ENCODE measurements at regions not wholly inside any gene's neighbourhood (a gene's known extent, or its start where the extent isn't known, plus 50 kb on each side); places are given as distances from the start of the nearest gene placed in this dataset.

DNA sequence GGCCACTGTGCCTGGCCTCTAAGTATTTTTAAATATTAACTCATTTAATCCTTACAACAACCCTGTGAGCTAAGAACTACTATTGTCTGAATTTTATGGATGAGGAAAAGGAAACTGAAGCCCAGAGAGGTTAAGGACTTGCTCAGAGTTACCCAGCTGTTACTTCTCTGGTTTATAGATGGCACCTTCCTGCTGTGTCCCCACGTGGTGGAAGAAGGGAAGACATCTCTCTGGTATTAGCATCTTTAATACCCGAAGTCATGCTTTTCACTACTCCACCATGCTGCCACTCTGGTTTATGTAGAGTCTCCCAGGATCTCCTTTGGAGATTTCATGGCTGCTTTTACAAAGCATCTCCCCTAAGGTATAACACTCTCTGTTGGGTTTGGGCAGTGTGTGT is 105.5 kb upstream of the MKLN1 start:
- Mint-ChIP-seq H3K9me3 (peaks cover 3% of the 10 kb centered on the region), H3K4me1 (ENCODE audit: low read depth) (peaks cover 6% of the 10 kb centered on the region), H3K4me3 (no peak overlapping the region), H3K27me3 (no peaks in the 10 kb centered on the region), H3K27ac (no peak overlapping the region), H3K36me3 (ENCODE audit: low read depth) (no peaks in the 10 kb centered on the region)
- H3K4me3 ChIP-seq (ENCODE audit: low read length), result no peak overlapping the region
- ATAC-seq (ENCODE audit: poor library complexity), result no peak
- DNase-seq, result no peak
- TF ChIP-seq, protein P1, sequence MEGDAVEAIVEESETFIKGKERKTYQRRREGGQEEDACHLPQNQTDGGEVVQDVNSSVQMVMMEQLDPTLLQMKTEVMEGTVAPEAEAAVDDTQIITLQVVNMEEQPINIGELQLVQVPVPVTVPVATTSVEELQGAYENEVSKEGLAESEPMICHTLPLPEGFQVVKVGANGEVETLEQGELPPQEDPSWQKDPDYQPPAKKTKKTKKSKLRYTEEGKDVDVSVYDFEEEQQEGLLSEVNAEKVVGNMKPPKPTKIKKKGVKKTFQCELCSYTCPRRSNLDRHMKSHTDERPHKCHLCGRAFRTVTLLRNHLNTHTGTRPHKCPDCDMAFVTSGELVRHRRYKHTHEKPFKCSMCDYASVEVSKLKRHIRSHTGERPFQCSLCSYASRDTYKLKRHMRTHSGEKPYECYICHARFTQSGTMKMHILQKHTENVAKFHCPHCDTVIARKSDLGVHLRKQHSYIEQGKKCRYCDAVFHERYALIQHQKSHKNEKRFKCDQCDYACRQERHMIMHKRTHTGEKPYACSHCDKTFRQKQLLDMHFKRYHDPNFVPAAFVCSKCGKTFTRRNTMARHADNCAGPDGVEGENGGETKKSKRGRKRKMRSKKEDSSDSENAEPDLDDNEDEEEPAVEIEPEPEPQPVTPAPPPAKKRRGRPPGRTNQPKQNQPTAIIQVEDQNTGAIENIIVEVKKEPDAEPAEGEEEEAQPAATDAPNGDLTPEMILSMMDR (IDR thresholded peaks at IDR 0.05), result no peak
- ChIA-PET CTCF (interaction anchor here (0.6 kb wide), 1 partner anchor 79 kb away, joined by 5 read pairs; no protein-coding TSS in a partner anchor), POLR2A (no interaction called here)
- H3K9me3 ChIP-seq (ENCODE audit: control insufficient read depth in 1 of 2, insufficient read depth in 1 of 2, low read length in 2 of 2), result no peaks in the 10 kb centered on the region
- no peaks in the 10 kb centered on the region for H3K4me1 ChIP-seq (ENCODE audit: insufficient read depth, low read length)
- intact Hi-C loops (cut with DNase I, micrococcal nuclease), result no loop called here
- no peak overlapping the region for H3K27ac ChIP-seq (ENCODE audit: low read depth in 1 of 2, low read length in 2 of 2)
- H3K36me3 ChIP-seq (ENCODE audit: insufficient read depth, low read length), result no peaks in the 10 kb centered on the region
- no peaks in the 10 kb centered on the region for H3K27me3 ChIP-seq (ENCODE audit: control insufficient read depth in 1 of 2, insufficient read depth in 2 of 2, low read length in 2 of 2)

DNA sequence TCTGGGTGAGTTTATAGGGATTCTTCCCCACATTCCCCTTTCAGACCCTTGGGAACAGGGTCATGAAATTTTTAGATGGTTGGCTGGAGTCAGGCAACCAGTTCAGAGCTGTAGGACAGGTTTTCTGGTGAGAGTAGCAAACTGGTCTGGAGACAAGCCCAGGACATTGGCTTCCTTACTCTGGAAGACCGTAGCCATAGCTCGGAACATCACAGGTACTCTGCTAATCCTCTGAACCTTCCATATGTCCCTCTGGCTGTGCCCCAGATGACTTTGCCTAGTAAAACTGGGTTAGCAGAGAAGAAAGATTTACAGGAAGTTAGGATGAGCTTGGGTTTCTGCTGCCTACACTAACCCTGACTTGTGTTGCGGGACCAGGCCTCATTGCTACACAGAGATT is 104.5 kb upstream of the MKLN1 start:
- Histone ChIP-seq H3K4me1 (ENCODE audit: insufficient read depth, low read length) (no peaks in the 10 kb centered on the region), H3K4me3 (ENCODE audit: low read length) (no peak overlapping the region), H3K9me3 (ENCODE audit: control insufficient read depth in 1 of 2, insufficient read depth in 1 of 2, low read length in 2 of 2) (no peaks in the 10 kb centered on the region), H3K27ac (ENCODE audit: low read depth in 1 of 2, low read length in 2 of 2) (no peak overlapping the region), H3K36me3 (ENCODE audit: insufficient read depth, low read length) (no peaks in the 10 kb centered on the region), H3K27me3 (ENCODE audit: control insufficient read depth in 1 of 2, insufficient read depth in 2 of 2, low read length in 2 of 2) (no peaks in the 10 kb centered on the region)
- Mint-ChIP-seq H3K27me3 (no peaks in the 10 kb centered on the region), H3K4me1 (ENCODE audit: low read depth) (peaks cover 6% of the 10 kb centered on the region), H3K9me3 (no peaks in the 10 kb centered on the region), H3K4me3 (no peak overlapping the region), H3K36me3 (ENCODE audit: low read depth) (no peaks in the 10 kb centered on the region), H3K27ac (no peak overlapping the region)
- no peak for ATAC-seq (ENCODE audit: poor library complexity)
- TF ChIP-seq, protein P1 (IDR thresholded peaks at IDR 0.05), result no peak
- intact Hi-C loops (cut with DNase I, micrococcal nuclease), result no loop called here
- DNase-seq, result no peak
- ChIA-PET POLR2A (no interaction called here), CTCF (no interaction called here)

DNA sequence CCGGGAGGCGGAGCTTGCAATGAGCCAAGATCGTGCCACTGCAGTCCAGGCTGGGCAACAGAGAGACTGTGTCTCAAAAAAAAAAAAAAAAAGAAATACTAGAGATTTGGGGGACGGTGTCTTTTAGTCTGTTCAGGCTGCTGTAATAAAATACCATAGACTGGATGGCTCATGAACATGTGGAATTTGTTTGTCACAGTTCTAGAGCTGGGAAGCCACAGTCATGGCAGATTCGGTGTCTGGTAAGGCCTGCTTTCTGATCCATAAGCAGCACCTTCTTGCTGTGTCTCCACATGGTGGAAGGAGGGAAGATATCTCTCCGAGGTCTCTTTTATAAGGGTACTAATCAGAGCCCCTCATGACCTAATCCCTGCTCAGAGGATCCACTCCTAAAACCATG is 102.7 kb upstream of the MKLN1 start:
- ChIA-PET POLR2A (no interaction called here), CTCF (no interaction called here)
- H3K4me1 Mint-ChIP-seq (ENCODE audit: low read depth), result peaks cover 10% of the 10 kb centered on the region
- H3K27me3 Mint-ChIP-seq, result no peaks in the 10 kb centered on the region
- ATAC-seq (ENCODE audit: poor library complexity), result no peak
- TF ChIP-seq, protein P1 (IDR thresholded peaks at IDR 0.05), result no peak
- H3K36me3 Mint-ChIP-seq (ENCODE audit: low read depth), result no peaks in the 10 kb centered on the region
- H3K4me3 ChIP-seq (ENCODE audit: low read length), result no peak overlapping the region
- H3K36me3 ChIP-seq (ENCODE audit: insufficient read depth, low read length), result no peaks in the 10 kb centered on the region
- no peak overlapping the region for H3K27ac Mint-ChIP-seq
- H3K27me3 ChIP-seq (ENCODE audit: control insufficient read depth in 1 of 2, insufficient read depth in 2 of 2, low read length in 2 of 2), result no peaks in the 10 kb centered on the region
- H3K4me3 Mint-ChIP-seq, result no peak overlapping the region
- no peak overlapping the region for H3K27ac ChIP-seq (ENCODE audit: low read depth in 1 of 2, low read length in 2 of 2)
- no peak for DNase-seq
- H3K9me3 Mint-ChIP-seq, result no peaks in the 10 kb centered on the region
- H3K4me1 ChIP-seq (ENCODE audit: insufficient read depth, low read length), result no peaks in the 10 kb centered on the region
- intact Hi-C loops (cut with DNase I, micrococcal nuclease), result no loop called here
- H3K9me3 ChIP-seq (ENCODE audit: control insufficient read depth in 1 of 2, insufficient read depth in 1 of 2, low read length in 2 of 2), result no peaks in the 10 kb centered on the region
